ENCODE measurements at regions not wholly inside any gene's neighbourhood (a gene's known extent, or its start where the extent isn't known, plus 50 kb on each side); places are given as distances from the start of the nearest gene placed in this dataset.

DNA sequence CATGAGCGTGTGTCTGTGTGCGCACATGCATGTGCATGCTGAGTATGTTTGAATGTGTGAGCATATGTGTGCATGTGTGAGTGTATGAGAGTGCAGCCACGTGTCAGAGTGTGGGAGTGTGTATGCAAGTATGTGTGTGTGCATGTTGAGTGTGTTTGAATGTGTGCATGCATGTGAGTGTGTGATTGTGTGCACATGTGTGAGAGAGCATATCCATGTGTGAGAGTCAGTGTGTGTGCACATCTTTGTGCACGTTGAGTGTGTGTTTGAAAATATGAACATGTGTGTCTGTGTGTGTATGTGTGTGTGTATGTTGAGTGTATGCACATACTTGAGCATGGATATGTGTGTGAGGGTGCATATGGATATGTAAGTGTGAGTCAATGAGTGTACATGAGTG lies 730.8 kb downstream of the VRK1 start:
- DNase-seq (ENCODE audit: low spot score) (no peak), ATAC-seq (ENCODE audit: low FRiP score) (no peak)
- TF ChIP-seq, protein P1, sequence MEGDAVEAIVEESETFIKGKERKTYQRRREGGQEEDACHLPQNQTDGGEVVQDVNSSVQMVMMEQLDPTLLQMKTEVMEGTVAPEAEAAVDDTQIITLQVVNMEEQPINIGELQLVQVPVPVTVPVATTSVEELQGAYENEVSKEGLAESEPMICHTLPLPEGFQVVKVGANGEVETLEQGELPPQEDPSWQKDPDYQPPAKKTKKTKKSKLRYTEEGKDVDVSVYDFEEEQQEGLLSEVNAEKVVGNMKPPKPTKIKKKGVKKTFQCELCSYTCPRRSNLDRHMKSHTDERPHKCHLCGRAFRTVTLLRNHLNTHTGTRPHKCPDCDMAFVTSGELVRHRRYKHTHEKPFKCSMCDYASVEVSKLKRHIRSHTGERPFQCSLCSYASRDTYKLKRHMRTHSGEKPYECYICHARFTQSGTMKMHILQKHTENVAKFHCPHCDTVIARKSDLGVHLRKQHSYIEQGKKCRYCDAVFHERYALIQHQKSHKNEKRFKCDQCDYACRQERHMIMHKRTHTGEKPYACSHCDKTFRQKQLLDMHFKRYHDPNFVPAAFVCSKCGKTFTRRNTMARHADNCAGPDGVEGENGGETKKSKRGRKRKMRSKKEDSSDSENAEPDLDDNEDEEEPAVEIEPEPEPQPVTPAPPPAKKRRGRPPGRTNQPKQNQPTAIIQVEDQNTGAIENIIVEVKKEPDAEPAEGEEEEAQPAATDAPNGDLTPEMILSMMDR (IDR thresholded peaks at IDR 0.05), result no peak

GRCh38 chr14:97532052-97532451 lies 734.9 kb downstream of the VRK1 start:
- TF ChIP-seq, protein P1 (IDR thresholded peaks at IDR 0.05), result no peak
- ATAC-seq (ENCODE audit: low FRiP score), result no peak
- DNase-seq (ENCODE audit: low spot score), result no peak

- DNase-seq (ENCODE audit: low spot score) (no peak), ATAC-seq (ENCODE audit: low FRiP score) (no peak)
- TF ChIP-seq, protein P1 (IDR thresholded peaks at IDR 0.05), result no peak
Observed at GRCh38 chr14:97536421-97536820, 739.2 kb downstream of the VRK1 start.

GRCh38 chr14:97538749-97539410 lies 741.7 kb downstream of the VRK1 start:
- no peak for ATAC-seq (ENCODE audit: low FRiP score)
- no peak for DNase-seq (ENCODE audit: low spot score)
- TF ChIP-seq, protein P1 (IDR thresholded peaks at IDR 0.05), result no peak

DNA sequence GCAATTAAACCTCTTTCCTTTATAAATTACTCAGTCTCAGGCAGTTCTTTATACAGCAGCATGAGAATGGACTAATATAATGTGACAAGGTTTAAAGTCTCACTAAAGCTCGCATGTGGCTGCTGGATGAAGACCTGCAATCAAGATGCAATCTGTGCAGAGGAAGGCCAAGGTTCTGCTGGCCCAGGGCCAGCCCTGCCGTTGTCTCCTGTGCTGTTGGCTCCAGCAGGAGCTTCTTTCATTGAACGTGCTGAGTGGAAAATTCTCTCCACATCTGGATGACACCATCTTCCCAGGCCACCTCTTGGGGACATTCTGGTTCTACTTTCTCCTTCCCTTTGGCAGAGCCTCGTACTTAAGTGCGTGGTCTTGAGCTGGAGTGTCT lies 742.2 kb downstream of the VRK1 start:
- ATAC-seq (ENCODE audit: low FRiP score) (no peak), DNase-seq (ENCODE audit: low spot score) (no peak)
- TF ChIP-seq, protein P1 (IDR thresholded peaks at IDR 0.05), result no peak

DNA sequence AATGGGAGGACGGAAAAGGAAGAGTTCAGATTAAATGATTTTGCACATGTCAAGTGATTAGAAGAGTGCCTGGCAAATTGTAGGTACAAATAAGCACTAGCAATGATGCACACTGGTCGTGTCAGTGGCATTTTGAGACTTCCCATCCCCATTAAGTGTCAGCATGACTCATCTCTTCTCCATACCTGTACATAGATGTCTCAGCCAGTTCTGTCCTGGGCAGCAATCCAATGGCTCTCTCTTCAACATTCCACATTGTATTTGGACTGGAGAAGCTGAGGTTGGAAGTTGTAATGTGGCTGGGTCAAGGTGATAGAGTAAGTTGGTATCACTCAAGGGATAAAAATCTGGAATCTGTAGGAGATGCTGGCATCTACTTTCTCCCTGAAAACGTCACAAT lies 742.7 kb downstream of the VRK1 start:
- no peak for ATAC-seq (ENCODE audit: low FRiP score)
- DNase-seq (ENCODE audit: low spot score), result no peak
- TF ChIP-seq, protein P1 (IDR thresholded peaks at IDR 0.05), result no peak

- no peak for ATAC-seq (ENCODE audit: low FRiP score)
- TF ChIP-seq, protein P1 (IDR thresholded peaks at IDR 0.05), result no peak
- no peak for DNase-seq (ENCODE audit: low spot score)
Observed at GRCh38 chr14:97543221-97543620, 746.0 kb downstream of the VRK1 start.

Measured in omental fat pad (tissue), 3 donors.